WTC11 (cell line): ENCODE measurements at regions not wholly inside any gene's neighbourhood (a gene's known extent, or its start where the extent isn't known, plus 50 kb on each side); places are given as distances from the start of the nearest gene placed in this dataset.

Experiments used
- CREB1 ChIP-seq: sonication (generic); formaldehyde crosslinking; IDR thresholded peaks from 2 replicates; pipeline ENCODE4 v1.8.0; 2023; ENCODE audit warnings: mild to moderate bottlenecking, missing genetic modification reagents
- NR2C2 ChIP-seq: sonication (generic); formaldehyde crosslinking; IDR thresholded peaks from 2 replicates; pipeline ENCODE4 v1.8.0; 2022; ENCODE audit warnings: mild to moderate bottlenecking, missing genetic modification reagents
- PRRX2 ChIP-seq: fragments of 250-450 bp; sonication (Bioruptor Pico); IDR thresholded peaks from 2 replicates; pipeline ENCODE4 v1.8.0; 2021; ENCODE audit warnings: mild to moderate bottlenecking
- SP1 ChIP-seq: sonication (generic); formaldehyde crosslinking; conservative IDR thresholded peaks from 2 replicates; pipeline ENCODE4 v1.8.1; 2022; ENCODE audit warnings: missing genetic modification reagents
- ZBTB21 ChIP-seq: sonication (generic); formaldehyde crosslinking; IDR thresholded peaks from 2 replicates; pipeline ENCODE4 v1.8.1; 2023; ENCODE audit warnings: mild to moderate bottlenecking, missing genetic modification reagents, borderline replicate concordance
- TF ChIP-seq, protein P1 (sequence below): sonication (generic); formaldehyde crosslinking; conservative IDR thresholded peaks from 2 replicates; pipeline ENCODE4 v1.8.1; 2022; ENCODE audit warnings: mild to moderate bottlenecking, missing genetic modification reagents
- TF ChIP-seq, protein P2 (sequence below): fragments of 200-600 bp; IDR thresholded peaks from 2 replicates; pipeline ENCODE4 v1.8.0; 2022; ENCODE audit warnings: antibody characterized with exemption
- TF ChIP-seq, protein P3 (sequence below): sonication (generic); formaldehyde crosslinking; IDR thresholded peaks from 2 replicates; pipeline ENCODE4 v1.8.1; 2023; ENCODE audit warnings: mild to moderate bottlenecking, missing genetic modification reagents
- TF ChIP-seq, protein P4 (sequence below): sonication (generic); formaldehyde crosslinking; IDR thresholded peaks from 2 replicates; pipeline ENCODE4 v1.8.1; 2023; ENCODE audit warnings: mild to moderate bottlenecking, missing genetic modification reagents, moderate library complexity
- TF ChIP-seq, protein P5 (sequence below): sonication (generic); formaldehyde crosslinking; IDR thresholded peaks from 2 replicates; pipeline ENCODE4 v1.8.0; 2022; ENCODE audit warnings: mild to moderate bottlenecking, missing genetic modification reagents

DNA sequence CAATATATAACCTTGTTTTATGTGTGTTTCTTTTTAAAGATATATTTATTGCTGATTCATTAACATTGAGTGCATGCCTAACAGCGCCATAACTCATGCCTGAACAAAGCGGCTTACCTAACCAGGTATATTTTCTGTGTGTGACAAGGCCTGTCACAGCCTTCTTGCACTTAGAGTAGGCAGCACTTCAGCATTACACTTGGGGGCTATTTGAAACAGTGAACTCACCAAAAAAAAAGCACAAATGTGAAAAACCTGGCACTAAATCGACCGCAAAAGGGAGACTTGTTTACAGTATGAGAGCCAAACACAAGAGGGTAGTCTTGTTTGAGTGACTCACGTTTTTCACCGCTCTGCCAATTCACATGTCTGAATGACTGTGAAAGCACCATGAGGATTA is 111.7 kb downstream of the DISP1 start:
- no peak for TF ChIP-seq ZBTB21
- TF ChIP-seq, protein P1, sequence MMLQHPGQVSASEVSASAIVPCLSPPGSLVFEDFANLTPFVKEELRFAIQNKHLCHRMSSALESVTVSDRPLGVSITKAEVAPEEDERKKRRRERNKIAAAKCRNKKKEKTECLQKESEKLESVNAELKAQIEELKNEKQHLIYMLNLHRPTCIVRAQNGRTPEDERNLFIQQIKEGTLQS (CRISPR knock-in tag): no peak
- no peak for TF ChIP-seq SP1 (CRISPR knock-in tag)
- TF ChIP-seq, protein P2, sequence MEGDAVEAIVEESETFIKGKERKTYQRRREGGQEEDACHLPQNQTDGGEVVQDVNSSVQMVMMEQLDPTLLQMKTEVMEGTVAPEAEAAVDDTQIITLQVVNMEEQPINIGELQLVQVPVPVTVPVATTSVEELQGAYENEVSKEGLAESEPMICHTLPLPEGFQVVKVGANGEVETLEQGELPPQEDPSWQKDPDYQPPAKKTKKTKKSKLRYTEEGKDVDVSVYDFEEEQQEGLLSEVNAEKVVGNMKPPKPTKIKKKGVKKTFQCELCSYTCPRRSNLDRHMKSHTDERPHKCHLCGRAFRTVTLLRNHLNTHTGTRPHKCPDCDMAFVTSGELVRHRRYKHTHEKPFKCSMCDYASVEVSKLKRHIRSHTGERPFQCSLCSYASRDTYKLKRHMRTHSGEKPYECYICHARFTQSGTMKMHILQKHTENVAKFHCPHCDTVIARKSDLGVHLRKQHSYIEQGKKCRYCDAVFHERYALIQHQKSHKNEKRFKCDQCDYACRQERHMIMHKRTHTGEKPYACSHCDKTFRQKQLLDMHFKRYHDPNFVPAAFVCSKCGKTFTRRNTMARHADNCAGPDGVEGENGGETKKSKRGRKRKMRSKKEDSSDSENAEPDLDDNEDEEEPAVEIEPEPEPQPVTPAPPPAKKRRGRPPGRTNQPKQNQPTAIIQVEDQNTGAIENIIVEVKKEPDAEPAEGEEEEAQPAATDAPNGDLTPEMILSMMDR: no peak
- TF ChIP-seq, protein P3, sequence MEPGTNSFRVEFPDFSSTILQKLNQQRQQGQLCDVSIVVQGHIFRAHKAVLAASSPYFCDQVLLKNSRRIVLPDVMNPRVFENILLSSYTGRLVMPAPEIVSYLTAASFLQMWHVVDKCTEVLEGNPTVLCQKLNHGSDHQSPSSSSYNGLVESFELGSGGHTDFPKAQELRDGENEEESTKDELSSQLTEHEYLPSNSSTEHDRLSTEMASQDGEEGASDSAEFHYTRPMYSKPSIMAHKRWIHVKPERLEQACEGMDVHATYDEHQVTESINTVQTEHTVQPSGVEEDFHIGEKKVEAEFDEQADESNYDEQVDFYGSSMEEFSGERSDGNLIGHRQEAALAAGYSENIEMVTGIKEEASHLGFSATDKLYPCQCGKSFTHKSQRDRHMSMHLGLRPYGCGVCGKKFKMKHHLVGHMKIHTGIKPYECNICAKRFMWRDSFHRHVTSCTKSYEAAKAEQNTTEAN (CRISPR knock-in tag): no peak
- TF ChIP-seq, protein P4, sequence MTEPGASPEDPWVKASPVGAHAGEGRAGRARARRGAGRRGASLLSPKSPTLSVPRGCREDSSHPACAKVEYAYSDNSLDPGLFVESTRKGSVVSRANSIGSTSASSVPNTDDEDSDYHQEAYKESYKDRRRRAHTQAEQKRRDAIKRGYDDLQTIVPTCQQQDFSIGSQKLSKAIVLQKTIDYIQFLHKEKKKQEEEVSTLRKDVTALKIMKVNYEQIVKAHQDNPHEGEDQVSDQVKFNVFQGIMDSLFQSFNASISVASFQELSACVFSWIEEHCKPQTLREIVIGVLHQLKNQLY (CRISPR knock-in tag): no peak
- TF ChIP-seq, protein P5, sequence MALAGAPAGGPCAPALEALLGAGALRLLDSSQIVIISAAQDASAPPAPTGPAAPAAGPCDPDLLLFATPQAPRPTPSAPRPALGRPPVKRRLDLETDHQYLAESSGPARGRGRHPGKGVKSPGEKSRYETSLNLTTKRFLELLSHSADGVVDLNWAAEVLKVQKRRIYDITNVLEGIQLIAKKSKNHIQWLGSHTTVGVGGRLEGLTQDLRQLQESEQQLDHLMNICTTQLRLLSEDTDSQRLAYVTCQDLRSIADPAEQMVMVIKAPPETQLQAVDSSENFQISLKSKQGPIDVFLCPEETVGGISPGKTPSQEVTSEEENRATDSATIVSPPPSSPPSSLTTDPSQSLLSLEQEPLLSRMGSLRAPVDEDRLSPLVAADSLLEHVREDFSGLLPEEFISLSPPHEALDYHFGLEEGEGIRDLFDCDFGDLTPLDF (CRISPR knock-in tag): no peak
- TF ChIP-seq NR2C2 (CRISPR knock-in tag): no peak
- TF ChIP-seq CREB1 (CRISPR knock-in tag): no peak
- no peak for TF ChIP-seq PRRX2 (CRISPR knock-in tag)
